GM12892 (cell line): ENCODE measurements at regions not wholly inside any gene's neighbourhood (a gene's known extent, or its start where the extent isn't known, plus 50 kb on each side); places are given as distances from the start of the nearest gene placed in this dataset.

Source experiments
- DNase-seq: peaks from one replicate; pipeline ENCODE4 v3.0.0; 2011; ENCODE audit not compliant: insufficient read length
- FAIRE-seq: peaks from 2 replicates; lab custom pipeline; 2011; peaks lifted over from hg19 to GRCh38; lab: Jason Lieb, UNC
- POLR2A ChIP-seq: IDR thresholded peaks from 2 replicates; pipeline ENCODE4 v1.6.1; 2011; ENCODE audit warnings: low read depth, low read length, control low read depth
- POLR2AphosphoS5 ChIP-seq: IDR thresholded peaks from 2 replicates; pipeline ENCODE4 v1.6.1; 2011; ENCODE audit warnings: low read depth, low read length, control low read depth
- TAF1 ChIP-seq: IDR thresholded peaks from 2 replicates; pipeline ENCODE4 v1.6.1; 2011; ENCODE audit warnings: low read depth, mild to moderate bottlenecking, control low read depth, low read length, borderline replicate concordance

- DNase-seq: no peak
- peak; percentile 71 for FAIRE-seq
- TF ChIP-seq POLR2A (no peak), TAF1 (peak; percentile 61; the same call in 1 of the 2 replicates)
These were observed 80.4 kb upstream of the BTN3A2 start for GRCh38 chr6:26284537-26285142.

- TF ChIP-seq TAF1 (peak; percentile 39; the same call in 1 of the 2 replicates), POLR2A (peak; percentile 96), POLR2AphosphoS5 (peak; percentile 99)
- FAIRE-seq (peak; percentile 92), DNase-seq (peak; percentile 54)
These were observed 79.6 kb upstream of the BTN3A2 start for GRCh38 chr6:26285143-26286134.

GRCh38 chr6:26286168-26286877 lies 78.7 kb upstream of the BTN3A2 start:
- no peak for DNase-seq
- TF ChIP-seq TAF1 (no peak), POLR2A (no peak), POLR2AphosphoS5 (no peak)
- no peak for FAIRE-seq

DNA sequence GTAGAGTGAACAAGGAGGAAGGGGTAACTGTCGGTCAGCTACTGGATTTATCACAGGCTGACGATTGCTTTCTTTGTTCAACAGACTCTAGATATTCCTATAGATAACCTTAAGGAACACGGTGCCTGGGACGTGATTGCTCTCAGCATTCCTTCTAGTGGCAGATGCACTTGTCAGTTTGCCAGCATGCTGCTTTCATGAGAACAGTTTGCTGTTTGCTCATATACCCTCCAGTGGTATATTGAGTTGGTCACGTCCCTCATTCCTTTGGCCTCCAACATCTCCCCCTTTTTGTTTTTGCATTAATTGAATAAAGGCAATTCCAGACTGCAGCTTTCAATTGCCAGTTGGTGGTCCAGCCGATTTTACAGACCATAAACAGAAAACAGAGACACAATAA lies 76.8 kb upstream of the BTN3A2 start:
- no peak for FAIRE-seq

GRCh38 chr6:26290941-26291340 lies 74.1 kb upstream of the BTN3A2 start:
- DNase-seq (no peak), FAIRE-seq (no peak)
- TF ChIP-seq POLR2A (no peak), TAF1 (no peak), POLR2AphosphoS5 (no peak)

More for the DNA sequence above, 76.8 kb upstream of the BTN3A2 start:
- DNase-seq: no peak
- TF ChIP-seq TAF1: no peak
- TF ChIP-seq POLR2A: no peak
- no peak for TF ChIP-seq POLR2AphosphoS5

- no peak for FAIRE-seq
- TF ChIP-seq POLR2AphosphoS5 (no peak), POLR2A (no peak), TAF1 (no peak)
- DNase-seq: no peak
These were observed 72.3 kb upstream of the BTN3A2 start for GRCh38 chr6:26292709-26293108.

DNA sequence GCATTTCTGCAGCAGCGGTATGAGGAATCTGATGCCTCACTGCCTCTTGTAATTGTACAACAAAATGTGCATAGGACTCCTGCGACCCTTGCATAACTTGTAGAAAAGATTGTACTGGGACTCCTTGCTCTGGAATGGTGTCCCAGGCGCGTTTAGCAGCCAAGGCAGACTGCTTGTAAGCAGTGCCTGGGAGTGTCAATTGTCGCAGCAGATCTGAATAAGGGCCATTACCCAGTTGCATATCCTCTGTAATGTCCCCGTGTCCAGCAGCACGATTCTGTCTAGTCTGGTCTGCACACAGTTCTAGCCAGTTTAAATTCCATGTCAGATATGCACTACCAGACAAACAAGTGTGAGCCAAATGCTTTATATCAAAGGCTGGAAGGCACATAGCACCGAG lies 70.7 kb upstream of the BTN3A2 start:
- FAIRE-seq (no peak), DNase-seq (no peak)
- TF ChIP-seq POLR2AphosphoS5 (no peak), POLR2A (no peak), TAF1 (no peak)

DNA sequence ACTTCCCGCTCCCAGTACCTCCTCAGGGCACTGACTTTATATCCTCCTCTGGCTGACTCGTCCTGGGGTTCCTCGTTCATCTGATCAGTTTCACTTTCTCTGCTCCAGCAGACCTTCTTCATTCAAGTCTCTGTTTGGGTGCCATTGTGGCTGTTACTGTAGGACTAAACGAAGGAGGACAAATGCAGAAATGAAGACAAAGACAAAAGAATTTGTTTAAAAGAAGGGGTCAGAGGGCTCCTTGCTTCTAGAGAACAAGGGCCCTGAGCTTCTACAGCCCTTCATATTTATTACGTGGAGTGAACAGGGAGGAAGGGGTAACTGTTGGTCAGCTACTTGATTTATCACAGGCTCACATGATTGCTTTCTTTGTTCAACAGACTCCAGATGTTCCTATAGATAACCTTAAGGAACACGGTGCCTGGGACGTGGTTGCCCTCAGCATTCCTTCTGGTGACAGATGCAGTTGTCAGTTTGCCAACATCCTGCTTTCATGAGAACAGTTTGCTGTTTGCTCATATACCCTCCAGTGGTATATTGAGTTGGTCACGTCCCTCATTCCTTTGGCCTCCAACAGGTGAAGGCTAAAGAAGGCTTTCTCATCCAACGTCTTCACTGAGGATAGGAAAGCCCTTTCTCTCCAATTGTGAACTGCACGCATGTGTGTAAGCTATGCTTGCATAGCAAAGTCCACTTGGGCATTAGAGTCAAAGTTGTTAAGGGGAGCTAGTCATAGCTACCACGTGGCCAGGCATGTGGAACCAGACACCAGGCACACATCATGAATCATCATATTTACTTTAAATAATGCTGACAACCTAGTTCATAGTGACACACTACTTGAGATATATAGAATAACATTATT lies 69.1 kb upstream of the BTN3A2 start:
- no peak for TF ChIP-seq TAF1
- no peak for TF ChIP-seq POLR2A
- no peak for TF ChIP-seq POLR2AphosphoS5
- peak; percentile 9 for FAIRE-seq
- DNase-seq: no peak

DNA sequence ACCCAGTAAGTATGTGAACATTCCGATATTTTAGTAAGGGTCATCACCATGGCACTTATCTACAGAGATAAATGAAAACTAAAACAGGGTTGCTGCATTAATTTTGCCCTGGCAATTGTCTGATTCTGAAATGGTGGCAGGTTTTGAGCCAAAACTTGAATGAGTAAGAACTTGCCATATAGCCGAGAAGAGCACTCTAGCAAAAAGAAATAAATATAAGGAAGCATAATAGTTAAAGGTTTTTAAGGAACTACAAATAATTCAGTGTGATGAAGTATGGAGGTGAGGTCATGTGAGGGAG lies 68.5 kb upstream of the BTN3A2 start:
- no peak for FAIRE-seq
- TF ChIP-seq POLR2A (no peak), TAF1 (no peak), POLR2AphosphoS5 (no peak)
- no peak for DNase-seq

GRCh38 chr6:26296857-26297648 lies 67.9 kb upstream of the BTN3A2 start:
- TF ChIP-seq POLR2A (no peak), POLR2AphosphoS5 (no peak)
- no peak for DNase-seq
- FAIRE-seq: no peak

GRCh38 chr6:26299286-26300042 lies 65.5 kb upstream of the BTN3A2 start:
- FAIRE-seq (no peak), DNase-seq (no peak)
- TF ChIP-seq TAF1 (no peak), POLR2AphosphoS5 (no peak), POLR2A (no peak)
